HTR-8/SVneo (cell line): ENCODE measurements at regions not wholly inside any gene's neighbourhood (a gene's known extent, or its start where the extent isn't known, plus 50 kb on each side); places are given as distances from the start of the nearest gene placed in this dataset.

Source experiments
- DNase-seq: peaks from one replicate; pipeline ENCODE4 v3.0.0; 2011; ENCODE audit warnings: low spot score, mixed read lengths; ENCODE audit not compliant: insufficient read length
- FAIRE-seq: peaks from 2 replicates; lab custom pipeline; 2011; peaks lifted over from hg19 to GRCh38; lab: Jason Lieb, UNC

DNA sequence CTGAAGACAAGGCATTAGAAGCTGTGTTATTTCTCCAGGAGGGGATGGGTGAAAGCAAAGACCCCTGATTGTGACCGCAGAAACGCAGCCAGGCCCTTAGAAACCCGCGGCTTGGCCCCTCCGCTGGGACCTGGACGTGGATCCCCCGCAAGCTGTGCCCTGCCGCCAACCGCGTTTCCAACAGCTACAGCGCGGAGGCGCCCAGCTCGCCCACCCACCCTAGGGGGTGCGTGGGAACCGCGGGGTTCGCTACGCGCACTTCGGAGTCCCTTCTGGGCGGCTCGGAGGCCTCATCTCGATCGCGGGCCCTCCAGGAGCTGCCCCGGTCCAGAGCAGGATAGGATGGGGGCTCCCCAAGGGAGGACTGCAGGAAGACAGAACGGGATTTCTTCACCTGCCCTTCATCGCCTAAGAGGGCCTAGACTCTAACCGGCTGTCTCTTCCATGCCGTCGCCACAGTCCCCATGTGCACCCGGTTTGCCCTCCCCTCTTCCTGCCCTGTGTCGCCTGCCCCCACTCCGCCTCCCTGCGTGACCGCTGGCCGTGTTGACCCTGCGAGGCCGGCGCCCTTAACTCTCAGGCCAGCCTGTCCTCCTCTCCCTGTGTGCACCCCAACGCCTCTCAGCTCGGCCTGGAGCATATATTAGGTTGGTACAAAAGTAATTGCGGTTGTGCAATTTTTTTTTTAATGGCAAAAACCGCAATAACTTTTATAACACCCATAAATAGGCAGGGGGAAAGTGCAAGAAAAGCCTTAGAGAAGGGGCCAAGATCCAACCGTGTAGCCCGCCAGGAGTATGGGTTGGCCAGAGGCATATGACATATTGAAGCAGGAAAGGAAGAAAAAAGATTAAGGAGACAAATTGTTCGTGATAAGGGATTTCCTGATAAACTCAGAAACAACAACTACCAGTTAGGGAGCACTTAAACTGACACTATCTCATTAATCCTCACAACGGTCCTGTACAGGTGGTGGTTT is 68.1 kb upstream of the FREM1 start:
- FAIRE-seq (no peak), DNase-seq (no peak)

DNA sequence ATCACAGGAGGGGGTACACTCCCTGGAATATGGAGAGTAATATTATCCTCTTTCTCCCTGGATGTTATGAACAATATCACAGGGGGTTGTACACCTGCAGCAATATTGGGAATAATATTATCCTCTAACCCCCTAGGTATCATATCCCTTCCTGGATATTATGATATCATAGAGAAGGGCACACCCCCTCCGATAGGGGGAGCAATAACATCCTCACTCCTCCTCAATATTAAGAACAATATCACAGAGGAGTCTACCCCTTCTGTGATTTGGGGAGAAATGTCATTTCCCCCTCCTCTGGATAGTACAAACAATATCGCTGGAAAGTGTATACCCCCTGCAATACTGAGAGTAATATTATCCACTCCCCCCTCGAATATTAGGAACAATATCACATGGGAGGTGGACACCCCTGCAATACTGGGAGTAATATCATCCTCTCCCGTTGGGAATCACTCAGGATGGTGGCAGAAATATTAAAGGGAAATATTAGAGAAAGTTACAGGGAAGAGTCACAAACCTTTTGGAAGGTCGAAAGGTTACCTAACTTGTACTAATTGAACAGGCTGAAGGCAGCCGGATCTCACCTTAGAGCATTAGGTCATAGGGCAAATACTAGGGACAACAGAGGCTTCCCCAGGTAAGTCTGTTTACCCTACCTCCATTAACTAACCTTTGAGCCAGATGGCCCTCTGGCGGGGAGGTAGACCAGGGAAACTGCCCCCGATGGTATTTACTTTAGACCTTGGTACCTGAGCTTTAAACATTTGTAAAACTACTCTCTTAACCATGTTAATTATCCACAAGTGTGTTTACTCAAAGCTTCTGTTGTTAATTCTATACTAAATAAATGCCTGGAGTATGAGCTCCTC is 57.5 kb upstream of the FREM1 start:
- FAIRE-seq (no peak), DNase-seq (no peak)

DNA sequence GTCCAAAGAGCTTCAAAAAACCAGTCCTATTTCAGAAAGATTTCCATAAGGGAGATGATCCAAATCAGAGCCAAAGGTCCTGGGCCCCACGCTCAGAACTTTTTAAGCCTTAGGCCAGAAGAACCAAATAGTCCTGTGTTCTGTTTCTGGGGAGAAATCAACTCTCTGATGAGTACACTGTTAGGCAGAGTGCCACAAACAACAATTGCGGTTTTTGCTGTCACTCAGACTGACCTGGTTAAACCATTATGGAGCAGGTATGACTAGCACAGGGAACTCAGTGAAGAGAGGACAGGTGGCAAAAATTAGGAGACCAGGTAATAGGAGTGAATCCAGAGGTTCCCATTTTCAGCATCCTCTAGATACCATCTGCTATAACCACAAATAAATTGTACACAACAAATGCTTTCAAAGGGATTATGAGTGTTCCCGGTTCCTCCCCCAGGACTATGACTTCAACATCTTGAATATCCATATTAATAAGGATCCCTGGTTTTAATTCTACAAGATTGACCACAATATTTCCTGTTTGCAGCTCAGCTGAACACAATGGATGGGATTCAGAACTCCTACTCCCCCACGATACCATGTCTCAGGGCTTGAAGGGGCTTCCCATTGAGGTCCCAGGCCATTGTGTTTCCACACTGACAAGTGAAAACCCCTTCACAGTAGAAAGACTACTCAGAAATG is 52.1 kb upstream of the FREM1 start:
- FAIRE-seq = no peak
- no peak for DNase-seq

DNA sequence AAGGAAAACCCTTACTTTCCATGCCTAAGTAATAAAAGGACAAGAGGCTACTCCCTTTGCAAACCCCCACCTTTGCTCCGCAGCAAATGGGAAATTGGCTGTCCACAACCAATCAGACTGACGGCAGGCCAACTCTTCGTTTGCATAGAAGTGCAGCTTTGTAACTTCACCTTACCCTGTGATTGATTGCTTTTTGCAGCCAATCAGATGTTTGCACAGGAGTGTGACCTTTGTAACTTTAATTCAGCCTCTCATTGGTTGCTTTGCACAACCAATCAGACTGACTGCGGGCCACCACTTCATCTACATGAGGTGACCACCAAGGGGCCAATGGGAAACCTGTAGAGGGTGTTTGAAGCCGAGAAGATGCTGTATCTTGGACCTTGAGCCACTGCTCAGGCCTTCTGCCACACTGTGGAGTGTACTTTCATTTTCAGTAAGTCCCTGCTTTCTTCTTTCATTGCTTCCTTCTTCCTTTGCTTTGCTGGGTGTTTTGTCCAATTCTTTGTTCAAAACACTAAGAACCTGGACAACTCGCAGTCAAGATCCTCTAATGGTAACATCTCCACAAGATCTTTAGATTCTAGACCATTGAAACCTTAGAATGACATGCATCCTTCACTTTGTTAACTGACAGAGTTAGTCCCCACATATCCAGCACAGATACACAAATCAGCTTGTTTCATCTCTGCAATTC is 51.3 kb upstream of the FREM1 start:
- no peak for FAIRE-seq

DNA sequence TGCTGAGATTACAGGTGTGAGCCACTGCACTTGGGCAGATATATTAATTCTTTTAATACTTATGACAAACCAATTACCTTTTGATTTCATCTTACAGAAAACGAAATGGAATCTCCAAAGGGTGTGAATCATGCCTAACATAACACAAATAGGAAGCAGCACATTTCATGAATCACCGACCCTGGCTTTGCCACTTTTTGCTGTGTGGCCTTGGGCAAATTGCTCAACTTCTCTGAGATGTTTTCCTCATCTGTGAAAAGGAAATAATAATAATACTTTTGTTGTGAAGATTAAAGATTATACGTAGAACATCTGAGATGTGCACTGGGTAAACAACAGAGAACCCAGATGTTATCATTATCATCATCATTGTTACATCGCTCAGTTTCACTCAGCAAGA is 50.7 kb upstream of the FREM1 start:
- no peak for FAIRE-seq

More for the DNA sequence above, 51.3 kb upstream of the FREM1 start:
- no peak for DNase-seq

More for the DNA sequence above, 50.7 kb upstream of the FREM1 start:
- DNase-seq = no peak
